H1 (cell line): ENCODE measurements at regions not wholly inside any gene's neighbourhood (a gene's known extent, or its start where the extent isn't known, plus 50 kb on each side); places are given as distances from the start of the nearest gene placed in this dataset.

Experiments
- CTCF ChIA-PET: fragments of 300-600 bp; sonication (Branson Sonifier 250); formaldehyde crosslinking; loops from one replicate; lab custom pipeline; 2021; ENCODE audit not compliant: partially characterized antibody; lab: Charles Lee
- POLR2A ChIA-PET: fragments of 300-600 bp; sonication (Branson Sonifier 250); formaldehyde crosslinking; loops from one replicate; lab custom pipeline; 2021; ENCODE audit warnings: inconsistent platforms; ENCODE audit not compliant: partially characterized antibody; lab: Charles Lee
- DNase-seq, 2 experiments: peaks; one replicate each; pipeline versions ENCODE4 v3.0.0 to v3.0.0-alpha.2; 2010 to 2022; ENCODE audit warnings: low spot score in 2 of 2, low read depth in 1 of 2, mixed read lengths in 1 of 2
- FAIRE-seq: peaks from 2 replicates; lab custom pipeline; 2011; peaks lifted over from hg19 to GRCh38; lab: Jason Lieb, UNC
- H2AFZ ChIP-seq: 2 replicates; pipeline ENCODE4 v1.8.1; 2012; ENCODE audit warnings: low read length, inconsistent platforms
- H2AK5ac ChIP-seq: 2 replicates; pipeline ENCODE4 v1.6.1; 2013; ENCODE audit warnings: low read depth, low read length
- H2BK120ac ChIP-seq: replicated peaks from 2 replicates; pipeline ENCODE3; 2013; ENCODE audit warnings: low read depth, low read length, inconsistent platforms
- H2BK12ac ChIP-seq: 2 replicates; pipeline ENCODE4 v1.6.1; 2013; ENCODE audit warnings: low read depth, low read length
- H2BK15ac ChIP-seq: 2 replicates; pipeline ENCODE4 v1.6.1; 2013; ENCODE audit warnings: low read length
- H2BK20ac ChIP-seq: 2 replicates; pipeline ENCODE4 v1.6.1; 2013; ENCODE audit warnings: low read length
- H2BK5ac ChIP-seq: 2 replicates; pipeline ENCODE4 v1.6.1; 2013; ENCODE audit warnings: low read depth, low read length
- H3K14ac ChIP-seq: 2 replicates; pipeline ENCODE4 v1.6.1; 2013; ENCODE audit warnings: inconsistent platforms; ENCODE audit not compliant: insufficient read length
- H3K18ac ChIP-seq: 2 replicates; pipeline ENCODE4 v1.6.1; 2013; ENCODE audit warnings: low read length; ENCODE audit errors: extremely low read depth
- H3K23ac ChIP-seq: 2 replicates; pipeline ENCODE4 v1.6.1; 2013; ENCODE audit warnings: inconsistent platforms; ENCODE audit not compliant: insufficient read length
- H3K23me2 ChIP-seq: 2 replicates; pipeline ENCODE4 v1.6.1; 2013; ENCODE audit warnings: low read depth, low read length
- H3K27ac ChIP-seq: 2 replicates; pipeline ENCODE4 v1.6.1; 2011; ENCODE audit warnings: low read depth, low read length, inconsistent platforms
- H3K27me3 ChIP-seq, 4 experiments: replicated peaks in 1 of 4; 1 replicate in 1 of 4; 2 replicates in 3 of 4; pipeline versions ENCODE4 v1.6.1 to v1.8.1; 2011 to 2013; ENCODE audit warnings: low read length in 3 of 4, mild to moderate bottlenecking in 3 of 4, inconsistent platforms in 2 of 4, mixed read lengths in 2 of 4, moderate library complexity in 1 of 4; ENCODE audit not compliant: control insufficient read depth in 3 of 4, insufficient read depth in 3 of 4; ENCODE audit errors: extremely low read depth in 1 of 4
- H3K36me3 ChIP-seq, 4 experiments: 2 replicates each; pipeline versions ENCODE4 v1.6.1 to v1.8.1; 2011 to 2013; ENCODE audit warnings: mild to moderate bottlenecking in 4 of 4, low read length in 3 of 4, moderate library complexity in 2 of 4, control low read depth in 1 of 4, inconsistent platforms in 1 of 4; ENCODE audit not compliant: insufficient read depth in 4 of 4, control insufficient read depth in 2 of 4
- H3K4ac ChIP-seq: replicated peaks from 2 replicates; pipeline ENCODE3; 2013; ENCODE audit warnings: low read length, low read depth, mixed read lengths, inconsistent platforms; ENCODE audit not compliant: insufficient read length
- H3K4me1 ChIP-seq, 4 experiments: replicated peaks in 1 of 4; 1 replicate in 1 of 4; 2 replicates in 3 of 4; pipeline versions ENCODE4 v1.6.1 to v1.8.1; 2011 to 2013; ENCODE audit warnings: low read length in 3 of 4, inconsistent platforms in 2 of 4, mixed read lengths in 1 of 4; ENCODE audit not compliant: insufficient read depth in 4 of 4, control insufficient read depth in 3 of 4
- H3K4me2 ChIP-seq, 2 experiments: 2 replicates each; pipeline versions ENCODE4 v1.6.1 to v1.8.1; 2011 to 2013; ENCODE audit warnings: low read depth in 2 of 2, low read length in 2 of 2, control low read depth in 1 of 2, inconsistent platforms in 1 of 2, mild to moderate bottlenecking in 1 of 2; ENCODE audit not compliant: insufficient read depth in 1 of 2
- H3K4me3 ChIP-seq, 4 experiments: fragments of 200-600, 300-600 bp in 1 of 4; sonication (generic), shearing (Covaris generic), sonication (Bioruptor Twin) in 1 of 4; 2 replicates each; pipeline versions ENCODE4 v1.5.1 to v1.8.1; 2011 to 2016; ENCODE audit warnings: low read length in 4 of 4, low read depth in 3 of 4, control low read depth in 2 of 4, inconsistent platforms in 2 of 4, mild to moderate bottlenecking in 2 of 4, mixed read lengths in 1 of 4, moderate library complexity in 1 of 4; ENCODE audit not compliant: insufficient read depth in 2 of 4; ENCODE audit errors: extremely low read depth in 1 of 4
- H3K56ac ChIP-seq: replicated peaks from 2 replicates; pipeline ENCODE3; 2013; ENCODE audit warnings: low read depth, mild to moderate bottlenecking, mixed read lengths, low read length, inconsistent platforms; ENCODE audit not compliant: insufficient read length
- H3K79me1 ChIP-seq: 2 replicates; pipeline ENCODE4 v1.6.1; 2013; ENCODE audit warnings: low read depth, low read length, control low read depth
- H3K79me2 ChIP-seq, 2 experiments: 2 replicates each; pipeline versions ENCODE4 v1.6.1 to v1.8.1; 2012 to 2013; ENCODE audit warnings: low read length in 2 of 2, mild to moderate bottlenecking in 2 of 2, inconsistent platforms in 1 of 2; ENCODE audit not compliant: insufficient read depth in 2 of 2, control insufficient read depth in 1 of 2
- H3K9ac ChIP-seq, 4 experiments: replicated peaks in 1 of 4; 1 replicate in 1 of 4; 2 replicates in 3 of 4; pipeline versions ENCODE4 v1.6.1 to v1.8.1; 2011 to 2013; ENCODE audit warnings: low read depth in 3 of 4, low read length in 3 of 4, control low read depth in 2 of 4, mild to moderate bottlenecking in 2 of 4, moderate library complexity in 2 of 4, inconsistent platforms in 1 of 4; ENCODE audit errors: extremely low read depth in 1 of 4
- H3K9me3 ChIP-seq, 2 experiments: 2 replicates each; pipeline versions ENCODE4 v1.6.1 to v1.8.1; 2012 to 2013; ENCODE audit warnings: mild to moderate bottlenecking in 2 of 2, moderate library complexity in 2 of 2, control low read depth in 1 of 2, inconsistent platforms in 1 of 2, low read depth in 1 of 2, low read length in 1 of 2, mixed read lengths in 1 of 2; ENCODE audit not compliant: insufficient read depth in 2 of 2
- H4K20me1 ChIP-seq, 2 experiments: replicated peaks in 1 of 2; 2 replicates each; pipeline versions ENCODE3 to v1.8.1; 2011 to 2013; ENCODE audit warnings: inconsistent platforms in 2 of 2, low read length in 2 of 2, mild to moderate bottlenecking in 1 of 2; ENCODE audit not compliant: insufficient read depth in 2 of 2, control insufficient read depth in 1 of 2
- H4K5ac ChIP-seq: 2 replicates; pipeline ENCODE4 v1.6.1; 2013; ENCODE audit warnings: low read length, low read depth, mixed read lengths, inconsistent platforms; ENCODE audit not compliant: insufficient read length
- H4K8ac ChIP-seq: 2 replicates; pipeline ENCODE4 v1.8.0; 2013; ENCODE audit warnings: mild to moderate bottlenecking, moderate library complexity, low read length, inconsistent platforms; ENCODE audit not compliant: insufficient read depth; ENCODE audit errors: extremely low read depth
- H4K91ac ChIP-seq: replicated peaks from 2 replicates; pipeline ENCODE3; 2013; ENCODE audit warnings: low read length, mixed read lengths, inconsistent platforms; ENCODE audit not compliant: insufficient read length
- ASH2L ChIP-seq: fragments of 200-600, 300-600 bp; sonication (generic); IDR thresholded peaks from one replicate; pipeline ENCODE4 v1.7.1; 2017; ENCODE audit warnings: low read length
- CBX5 ChIP-seq: fragments of 300-800, 300-1000 bp; sonication (generic); IDR thresholded peaks from 2 replicates; pipeline ENCODE4 v1.7.1; 2016; ENCODE audit warnings: antibody characterized with exemption, low read length, low read depth
- CHD1 ChIP-seq: IDR thresholded peaks from 2 replicates; pipeline ENCODE4 v1.6.1; 2012; ENCODE audit warnings: low read depth, low read length, improper control_type of control experiment
- CHD2 ChIP-seq: IDR thresholded peaks from 2 replicates; pipeline ENCODE4 v1.6.1; 2012; ENCODE audit warnings: low read length, improper control_type of control experiment
- JUND ChIP-seq: IDR thresholded peaks from 2 replicates; pipeline ENCODE4 v1.6.1; 2011; ENCODE audit warnings: mild to moderate bottlenecking, improper control_type of control experiment, low read length
- KDM5A ChIP-seq: fragments of 200-600 bp; IDR thresholded peaks from 2 replicates; pipeline ENCODE4 v1.7.1; 2012; ENCODE audit warnings: mild to moderate bottlenecking, low read length, inconsistent platforms, mixed read lengths
- MAFK ChIP-seq: IDR thresholded peaks from 2 replicates; pipeline ENCODE4 v1.6.1; 2012; ENCODE audit warnings: low read depth, mild to moderate bottlenecking, improper control_type of control experiment, low read length
- NRF1 ChIP-seq: IDR thresholded peaks from 2 replicates; pipeline ENCODE4 v1.6.1; 2011; ENCODE audit warnings: mild to moderate bottlenecking, low read depth, low read length, improper control_type of control experiment
- POLR2A ChIP-seq, 2 experiments: IDR thresholded peaks; 1 replicate in 1 of 2; 2 replicates in 1 of 2; pipeline ENCODE4 v1.6.1; 2011; ENCODE audit warnings: low read depth in 2 of 2, low read length in 2 of 2, mild to moderate bottlenecking in 2 of 2; ENCODE audit errors: control extremely low read depth in 1 of 2
- POU5F1 ChIP-seq: IDR thresholded peaks from 2 replicates; pipeline ENCODE4 v1.6.1; 2011; ENCODE audit warnings: low read depth, mild to moderate bottlenecking, low read length, moderate library complexity
- RAD21 ChIP-seq, 2 experiments: IDR thresholded peaks in 1 of 2; conservative IDR thresholded peaks in 1 of 2; 2 replicates each; pipeline ENCODE4 v1.6.1; 2011; ENCODE audit warnings: low read depth in 2 of 2, low read length in 2 of 2, improper control_type of control experiment in 1 of 2, inconsistent platforms in 1 of 2, mild to moderate bottlenecking in 1 of 2, moderate library complexity in 1 of 2
- RFX5 ChIP-seq: IDR thresholded peaks from 2 replicates; pipeline ENCODE4 v1.6.1; 2011; ENCODE audit warnings: low read depth, low read length, improper control_type of control experiment, borderline replicate concordance
- WGBS, 2 experiments: shearing (Covaris generic) in 1 of 2; methylation state at CpG; one replicate each; pipeline versions ENCODE4 v1.1.6 to v1.1.7; 2013 to 2015; ENCODE audit warnings: low lambda C conversion rate in 2 of 2, mixed read lengths in 2 of 2, inconsistent platforms in 1 of 2, low coverage in 1 of 2, missing lambda C conversion rate in 1 of 2; ENCODE audit not compliant: insufficient replicate concordance in 2 of 2, insufficient coverage in 1 of 2, insufficient read length in 1 of 2; ENCODE audit errors: extremely low coverage in 1 of 2, missing lambda C conversion rate in 1 of 2; 5-methylcytosine and 5-hydroxymethylcytosine counted together

DNA sequence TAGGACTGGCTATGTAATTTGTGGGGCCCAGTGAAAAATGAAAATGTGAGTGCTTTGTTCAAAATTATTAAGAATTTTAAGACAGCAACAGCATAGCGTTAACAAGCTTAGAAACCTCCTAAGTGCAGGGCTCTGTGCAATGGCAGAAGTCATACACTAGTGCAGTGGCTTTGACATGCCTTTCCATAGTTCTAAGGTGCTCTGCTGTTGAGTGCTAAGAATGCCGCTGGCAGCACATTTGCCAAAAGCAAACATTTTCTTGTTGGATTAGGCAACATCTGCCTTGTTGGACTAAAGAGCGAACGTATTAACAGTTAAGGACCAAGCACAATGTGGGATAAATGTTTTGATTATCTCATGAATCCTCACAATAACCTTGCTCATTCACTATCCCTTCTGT, 244.9 kb upstream of the PDE3A start:
- Histone ChIP-seq H2BK120ac (no peak overlapping the region), H3K23me2 (no peaks in the 10 kb centered on the region), H2AFZ (no peak overlapping the region), H2BK5ac (no peak overlapping the region), H2AK5ac (no peak overlapping the region), H3K4me3 (no peak overlapping the region), H3K27ac (no peak overlapping the region), H3K79me2 (no peaks in the 10 kb centered on the region), H2BK20ac (no peak overlapping the region), H3K9me3 (no peaks in the 10 kb centered on the region), H4K5ac (no peak overlapping the region), H3K36me3 (no peaks in the 10 kb centered on the region), H3K79me1 (no peaks in the 10 kb centered on the region), H2BK15ac (no peak overlapping the region), H3K4ac (no peak overlapping the region), H4K8ac (no peak overlapping the region), H4K91ac (no peak overlapping the region), H3K23ac (no peak overlapping the region), H3K4me1 (no peaks in the 10 kb centered on the region), H4K20me1 (no peaks in the 10 kb centered on the region), H3K9ac (no peak overlapping the region), H3K27me3 (no peaks in the 10 kb centered on the region), H3K56ac (no peak overlapping the region), H2BK12ac (no peak overlapping the region), H3K14ac (no peak overlapping the region), H3K18ac (no peak overlapping the region), H3K4me2 (no peak overlapping the region)
- CTCF ChIA-PET, result interaction anchor here (0.6 to 1.7 kb wide), 2 partner anchors 208 to 1917 kb away, joined by 3 to 5 read pairs; no protein-coding TSS in a partner anchor
- DNase-seq (no peak), FAIRE-seq (no peak)
- TF ChIP-seq POLR2A (IDR thresholded peaks at IDR 0.05; ENCODE audit: control extremely low read depth in 1 of 2, low read depth in 2 of 2, low read length in 2 of 2), result no peak
- TF ChIP-seq CHD1, result no peak
- TF ChIP-seq CBX5, result no peak
- TF ChIP-seq POU5F1, result no peak
- TF ChIP-seq JUND, result no peak
- TF ChIP-seq MAFK, result no peak
- TF ChIP-seq KDM5A, result no peak
- TF ChIP-seq NRF1, result no peak
- no peak for TF ChIP-seq ASH2L
- TF ChIP-seq CHD2, result no peak
- no peak for TF ChIP-seq RFX5
- no peak for TF ChIP-seq RAD21 (IDR thresholded peaks at IDR 0.05 in 1 of 2, conservative IDR thresholded peaks at IDR 0.05 in 1 of 2; ENCODE audit: low read depth in 2 of 2, low read length in 2 of 2)
- WGBS, 2 experiments, result 92% methylated on average over 4 of the region's 4 CpGs; no CpG with 5 or more reads in 1 of the 2 experiments
- POLR2A ChIA-PET, result no interaction called here
